ENCODE measurements at regions not wholly inside any gene's neighbourhood (a gene's known extent, or its start where the extent isn't known, plus 50 kb on each side); places are given as distances from the start of the nearest gene placed in this dataset.

GRCh38 chrX:97787311-97787710 lies 903.6 kb downstream of the RPA4 start:
- TF ChIP-seq, protein P1, sequence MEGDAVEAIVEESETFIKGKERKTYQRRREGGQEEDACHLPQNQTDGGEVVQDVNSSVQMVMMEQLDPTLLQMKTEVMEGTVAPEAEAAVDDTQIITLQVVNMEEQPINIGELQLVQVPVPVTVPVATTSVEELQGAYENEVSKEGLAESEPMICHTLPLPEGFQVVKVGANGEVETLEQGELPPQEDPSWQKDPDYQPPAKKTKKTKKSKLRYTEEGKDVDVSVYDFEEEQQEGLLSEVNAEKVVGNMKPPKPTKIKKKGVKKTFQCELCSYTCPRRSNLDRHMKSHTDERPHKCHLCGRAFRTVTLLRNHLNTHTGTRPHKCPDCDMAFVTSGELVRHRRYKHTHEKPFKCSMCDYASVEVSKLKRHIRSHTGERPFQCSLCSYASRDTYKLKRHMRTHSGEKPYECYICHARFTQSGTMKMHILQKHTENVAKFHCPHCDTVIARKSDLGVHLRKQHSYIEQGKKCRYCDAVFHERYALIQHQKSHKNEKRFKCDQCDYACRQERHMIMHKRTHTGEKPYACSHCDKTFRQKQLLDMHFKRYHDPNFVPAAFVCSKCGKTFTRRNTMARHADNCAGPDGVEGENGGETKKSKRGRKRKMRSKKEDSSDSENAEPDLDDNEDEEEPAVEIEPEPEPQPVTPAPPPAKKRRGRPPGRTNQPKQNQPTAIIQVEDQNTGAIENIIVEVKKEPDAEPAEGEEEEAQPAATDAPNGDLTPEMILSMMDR (IDR thresholded peaks at IDR 0.05; ENCODE audit: low read length), result no peak
- TF ChIP-seq EZH2 (IDR thresholded peaks at IDR 0.05; ENCODE audit: borderline replicate concordance, low read length), result no peak
